ENCODE measurements at regions not wholly inside any gene's neighbourhood (a gene's known extent, or its start where the extent isn't known, plus 50 kb on each side); places are given as distances from the start of the nearest gene placed in this dataset.
A peak's percentile ranks its signal among the peaks of the same experiment; 100 is the strongest.

DNA sequence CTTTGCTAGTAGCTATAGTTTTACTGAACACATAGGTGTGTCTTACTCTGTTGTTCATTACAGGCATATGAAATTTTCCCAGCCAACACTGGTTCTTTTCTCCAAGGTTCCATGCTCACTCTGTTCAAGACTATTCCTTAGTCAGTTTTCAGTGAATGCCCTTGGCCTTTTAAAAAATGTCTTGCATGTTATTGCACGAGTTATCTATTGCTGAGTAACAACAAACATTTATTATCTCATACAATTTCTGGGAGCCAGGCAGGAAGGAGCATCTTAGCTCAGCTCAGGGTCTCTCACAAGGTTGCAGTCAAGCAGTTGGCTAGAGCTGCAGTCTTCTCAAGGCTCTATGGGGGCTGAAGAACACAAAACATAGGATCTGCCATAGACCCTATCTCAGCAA lies 223.5 kb downstream of the BTG1 start:
- no peaks in the 10 kb centered on the region for H3K9me3 ChIP-seq
- WGBS, 2 donors, result 21 to 48% methylated on average over 1 of the region's 1 CpG
- no peaks in the 10 kb centered on the region for H3K27me3 ChIP-seq
- peaks cover 8 to 17% (median 12%) of the 10 kb centered on the region in 4 donors for H3K4me1 ChIP-seq
- no peak for DNase-seq
- H3K27ac ChIP-seq, result peak overlapping the region in 1 of 4 donors; percentile 15
- H3K36me3 ChIP-seq, result no peaks in the 10 kb centered on the region
- no peak overlapping the region for H3K4me3 ChIP-seq
- no peak for TF ChIP-seq POLR2AphosphoS5 (IDR thresholded peaks at IDR 0.05)
- no peak for TF ChIP-seq EP300 (IDR thresholded peaks at IDR 0.05)
- TF ChIP-seq, protein P1, sequence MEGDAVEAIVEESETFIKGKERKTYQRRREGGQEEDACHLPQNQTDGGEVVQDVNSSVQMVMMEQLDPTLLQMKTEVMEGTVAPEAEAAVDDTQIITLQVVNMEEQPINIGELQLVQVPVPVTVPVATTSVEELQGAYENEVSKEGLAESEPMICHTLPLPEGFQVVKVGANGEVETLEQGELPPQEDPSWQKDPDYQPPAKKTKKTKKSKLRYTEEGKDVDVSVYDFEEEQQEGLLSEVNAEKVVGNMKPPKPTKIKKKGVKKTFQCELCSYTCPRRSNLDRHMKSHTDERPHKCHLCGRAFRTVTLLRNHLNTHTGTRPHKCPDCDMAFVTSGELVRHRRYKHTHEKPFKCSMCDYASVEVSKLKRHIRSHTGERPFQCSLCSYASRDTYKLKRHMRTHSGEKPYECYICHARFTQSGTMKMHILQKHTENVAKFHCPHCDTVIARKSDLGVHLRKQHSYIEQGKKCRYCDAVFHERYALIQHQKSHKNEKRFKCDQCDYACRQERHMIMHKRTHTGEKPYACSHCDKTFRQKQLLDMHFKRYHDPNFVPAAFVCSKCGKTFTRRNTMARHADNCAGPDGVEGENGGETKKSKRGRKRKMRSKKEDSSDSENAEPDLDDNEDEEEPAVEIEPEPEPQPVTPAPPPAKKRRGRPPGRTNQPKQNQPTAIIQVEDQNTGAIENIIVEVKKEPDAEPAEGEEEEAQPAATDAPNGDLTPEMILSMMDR (IDR thresholded peaks at IDR 0.05), result no peak
- no peak for ATAC-seq (ENCODE audit: low FRiP score in 2 of 2)

DNA sequence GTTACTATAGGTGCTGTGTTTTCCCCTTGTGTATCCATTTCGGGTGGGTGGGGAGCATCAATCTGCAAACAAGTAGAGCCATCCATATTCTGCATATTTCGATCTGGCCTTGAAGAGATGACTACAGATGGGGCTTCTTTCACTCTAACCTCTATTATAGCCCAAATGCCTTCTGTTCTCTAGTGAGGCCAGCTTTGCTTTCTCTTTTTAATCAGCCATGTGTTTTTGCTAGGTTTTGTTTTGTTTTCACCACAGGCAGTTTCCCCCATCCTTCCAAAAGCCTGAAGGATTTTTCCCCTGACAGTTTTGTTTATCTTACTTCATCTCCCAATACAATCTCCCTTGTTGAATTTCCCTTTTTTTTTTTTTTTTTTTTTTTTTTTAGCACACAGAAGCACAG lies 224.1 kb downstream of the BTG1 start:
- Histone ChIP-seq H3K27me3 (no peaks in the 10 kb centered on the region), H3K4me1 (peaks cover 5 to 11% (median 7%) of the 10 kb centered on the region in 4 donors), H3K4me3 (no peak overlapping the region), H3K9me3 (no peaks in the 10 kb centered on the region), H3K27ac (no peak overlapping the region), H3K36me3 (no peaks in the 10 kb centered on the region)
- TF ChIP-seq EP300 (IDR thresholded peaks at IDR 0.05), result no peak
- TF ChIP-seq, protein P1 (IDR thresholded peaks at IDR 0.05), result no peak
- no peak for TF ChIP-seq POLR2AphosphoS5 (IDR thresholded peaks at IDR 0.05)
- no peak for TF ChIP-seq POLR2A (IDR thresholded peaks at IDR 0.05)
- DNase-seq, result no peak
- 93 to 100% methylated on average over 2 of the region's 2 CpGs for WGBS, 2 donors
- ATAC-seq (ENCODE audit: low FRiP score in 2 of 2), result no peak

- H3K9me3 ChIP-seq, result no peaks in the 10 kb centered on the region
- no peaks in the 10 kb centered on the region for H3K36me3 ChIP-seq
- ATAC-seq (ENCODE audit: low FRiP score in 2 of 2), result no peak
- H3K27ac ChIP-seq, result no peak overlapping the region
- no peak for DNase-seq
- no peak overlapping the region for H3K4me3 ChIP-seq
- H3K4me1 ChIP-seq, result peaks cover 0 to 8% (median 4%) of the 10 kb centered on the region in 4 donors
- 88 to 97% methylated on average over 2 of the region's 2 CpGs for WGBS, 2 donors
- H3K27me3 ChIP-seq, result no peaks in the 10 kb centered on the region
- TF ChIP-seq POLR2A (IDR thresholded peaks at IDR 0.05) (no peak), POLR2AphosphoS5 (IDR thresholded peaks at IDR 0.05) (no peak), EP300 (IDR thresholded peaks at IDR 0.05) (no peak)
- TF ChIP-seq, protein P1 (IDR thresholded peaks at IDR 0.05), result no peak
These were observed 224.9 kb downstream of the BTG1 start for GRCh38 chr12:91920741-91921140.

DNA sequence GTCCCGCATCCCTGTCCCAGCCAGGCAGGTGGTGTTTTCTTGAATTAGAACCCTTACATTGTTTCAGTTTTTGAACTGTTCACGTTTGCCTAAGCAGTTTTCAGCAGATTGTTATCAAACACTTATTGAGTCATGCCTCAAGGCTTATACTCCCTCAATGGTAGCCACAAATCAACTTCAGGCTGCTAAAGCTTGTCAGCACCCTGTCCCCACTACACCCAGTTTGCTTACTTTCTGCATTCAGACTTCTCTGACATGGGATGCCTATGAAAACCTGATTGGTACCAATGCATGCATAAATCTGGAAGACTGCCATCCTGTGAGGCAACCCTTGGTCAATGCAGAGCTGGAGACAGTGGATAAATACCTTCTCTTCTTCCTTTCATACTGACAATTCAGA lies 225.4 kb downstream of the BTG1 start:
- H3K27me3 ChIP-seq, result no peaks in the 10 kb centered on the region
- DNase-seq (no peak), ATAC-seq (ENCODE audit: low FRiP score in 2 of 2) (no peak)
- peaks cover 0 to 8% (median 4%) of the 10 kb centered on the region in 4 donors for H3K4me1 ChIP-seq
- no peak overlapping the region for H3K4me3 ChIP-seq
- WGBS, 2 donors, result 60 to 75% methylated on average over 2 of the region's 2 CpGs
- H3K36me3 ChIP-seq, result no peaks in the 10 kb centered on the region
- TF ChIP-seq EP300 (IDR thresholded peaks at IDR 0.05) (no peak), POLR2A (IDR thresholded peaks at IDR 0.05) (no peak), POLR2AphosphoS5 (IDR thresholded peaks at IDR 0.05) (no peak)
- TF ChIP-seq, protein P1 (IDR thresholded peaks at IDR 0.05), result no peak
- no peaks in the 10 kb centered on the region for H3K9me3 ChIP-seq
- H3K27ac ChIP-seq, result no peak overlapping the region

- TF ChIP-seq POLR2A (IDR thresholded peaks at IDR 0.05), result no peak
- TF ChIP-seq EP300 (IDR thresholded peaks at IDR 0.05), result no peak
- no peak for TF ChIP-seq POLR2AphosphoS5 (IDR thresholded peaks at IDR 0.05)
- TF ChIP-seq, protein P1 (IDR thresholded peaks at IDR 0.05), result no peak
- ATAC-seq (ENCODE audit: low FRiP score in 2 of 2), result no peak
- no peak overlapping the region for H3K4me3 ChIP-seq
- WGBS, 2 donors, result 91 to 96% methylated on average over 4 of the region's 4 CpGs
- no peaks in the 10 kb centered on the region for H3K27me3 ChIP-seq
- no peaks in the 10 kb centered on the region for H3K36me3 ChIP-seq
- peaks cover 0 to 8% (median 4%) of the 10 kb centered on the region in 4 donors for H3K4me1 ChIP-seq
- no peak for DNase-seq
- H3K27ac ChIP-seq, result no peak overlapping the region
- no peaks in the 10 kb centered on the region for H3K9me3 ChIP-seq
These were observed 227.2 kb downstream of the BTG1 start for GRCh38 chr12:91918431-91918830.
